Neural cell (in vitro differentiated cells): ENCODE measurements at regions not wholly inside any gene's neighbourhood (a gene's known extent, or its start where the extent isn't known, plus 50 kb on each side); places are given as distances from the start of the nearest gene placed in this dataset.

ENCODE experiments used
- H2AFZ ChIP-seq: fragments of 200-600, 300-800 bp; sonication (generic), shearing (Covaris generic); 2 replicates; pipeline ENCODE4 v1.6.0; 2014; ENCODE audit warnings: low read depth, mild to moderate bottlenecking, antibody characterized with exemption, low read length, moderate library complexity
- H3F3A ChIP-seq: fragments of 200-600 bp; shearing (Covaris generic); 2 replicates; pipeline ENCODE4 v1.6.1; 2016; ENCODE audit warnings: mild to moderate bottlenecking, moderate library complexity, mixed read lengths, antibody characterized with exemption, low read length; ENCODE audit not compliant: insufficient read depth, poor library complexity, severe bottlenecking
- H3K27ac ChIP-seq: fragments of 200-600, 300-800 bp; sonication (generic), shearing (Covaris generic); 2 replicates; pipeline ENCODE4 v1.5.1; 2014; ENCODE audit warnings: mild to moderate bottlenecking, low read length, moderate library complexity
- H3K27me3 ChIP-seq: fragments of 300-800, 200-600 bp; sonication (generic), shearing (Covaris generic); 2 replicates; pipeline ENCODE4 v1.6.0; 2014; ENCODE audit warnings: mild to moderate bottlenecking, low read depth, low read length, moderate library complexity; ENCODE audit not compliant: insufficient read depth
- H3K36me3 ChIP-seq: fragments of 300-800, 200-600 bp; sonication (generic), shearing (Covaris generic); 2 replicates; pipeline ENCODE4 v1.5.1; 2014; ENCODE audit warnings: mild to moderate bottlenecking, antibody characterized with exemption, low read length, moderate library complexity; ENCODE audit not compliant: insufficient read depth
- H3K4me2 ChIP-seq: fragments of 300-800, 200-600 bp; sonication (generic), shearing (Covaris generic); 2 replicates; pipeline ENCODE4 v1.6.0; 2014; ENCODE audit warnings: mild to moderate bottlenecking, low read length
- H3K4me3 ChIP-seq: fragments of 300-800, 200-600 bp; sonication (generic), shearing (Covaris generic); 2 replicates; pipeline ENCODE4 v1.5.1; 2014; ENCODE audit warnings: mild to moderate bottlenecking, low read length, moderate library complexity
- H3K79me2 ChIP-seq: fragments of 200-600 bp; shearing (Covaris generic); replicated peaks from 2 replicates; pipeline ENCODE4 v1.6.0; 2014; ENCODE audit warnings: mild to moderate bottlenecking, low read length, moderate library complexity; ENCODE audit not compliant: insufficient read depth
- H3K9ac ChIP-seq: fragments of 300-800, 200-600 bp; sonication (generic), shearing (Covaris generic); 2 replicates; pipeline ENCODE4 v1.6.1; 2016; ENCODE audit warnings: mild to moderate bottlenecking, low read length, mixed read lengths
- H3K9me2 ChIP-seq: fragments of 200-600 bp; shearing (Covaris generic); 2 replicates; pipeline ENCODE4 v1.6.1; 2016; ENCODE audit warnings: mild to moderate bottlenecking, low read length, mixed read lengths; ENCODE audit not compliant: insufficient read depth
- H3K9me3 ChIP-seq: fragments of 200-600, 300-800 bp; sonication (generic), shearing (Covaris generic); 2 replicates; pipeline ENCODE4 v1.6.1; 2016; ENCODE audit warnings: mild to moderate bottlenecking, mixed run types, low read length, moderate library complexity, mixed read lengths
- H4K20me1 ChIP-seq: fragments of 200-600 bp; shearing (Covaris generic); 2 replicates; pipeline ENCODE4 v1.6.1; 2016; ENCODE audit warnings: mild to moderate bottlenecking, mixed run types; ENCODE audit not compliant: insufficient read depth
- EP300 ChIP-seq: fragments of 450-650 bp; conservative IDR thresholded peaks from 2 replicates; pipeline ENCODE4 v1.6.1; 2014; ENCODE audit warnings: antibody characterized with exemption, mild to moderate bottlenecking, moderate library complexity; ENCODE audit not compliant: poor library complexity, severe bottlenecking
- EZH2 ChIP-seq: fragments of 200-600, 300-800 bp; shearing (Covaris generic), sonication (generic); IDR thresholded peaks from 2 replicates; pipeline ENCODE4 v1.6.1; 2014; ENCODE audit warnings: antibody characterized with exemption, low read length, borderline replicate concordance, mild to moderate bottlenecking; ENCODE audit not compliant: insufficient read depth, poor library complexity, severe bottlenecking
- MXI1 ChIP-seq: fragments of 450-650 bp; conservative IDR thresholded peaks from 2 replicates; pipeline ENCODE4 v1.6.1; 2014; ENCODE audit warnings: antibody characterized with exemption, mild to moderate bottlenecking; ENCODE audit not compliant: poor library complexity, severe bottlenecking
- POLR2AphosphoS5 ChIP-seq: IDR thresholded peaks from 2 replicates; pipeline ENCODE4 v1.6.1; 2012
- RAD21 ChIP-seq: fragments of 450-650 bp; conservative IDR thresholded peaks from 2 replicates; pipeline ENCODE4 v1.6.1; 2014; ENCODE audit warnings: antibody characterized with exemption, mild to moderate bottlenecking, moderate library complexity
- REST ChIP-seq: IDR thresholded peaks from 2 replicates; pipeline ENCODE4 v1.6.1; 2012; ENCODE audit warnings: borderline replicate concordance
- SMC3 ChIP-seq: fragments of 450-650 bp; conservative IDR thresholded peaks from 2 replicates; pipeline ENCODE4 v1.6.1; 2014; ENCODE audit warnings: antibody characterized with exemption, mild to moderate bottlenecking, moderate library complexity; ENCODE audit not compliant: poor library complexity
- TAF1 ChIP-seq: IDR thresholded peaks from 2 replicates; pipeline ENCODE4 v1.6.1; 2012; ENCODE audit warnings: low read depth
- TF ChIP-seq, protein P1 (sequence below): fragments of 450-650 bp; IDR thresholded peaks from 2 replicates; pipeline ENCODE4 v1.5.1; 2014; ENCODE audit warnings: antibody characterized with exemption, mild to moderate bottlenecking, moderate library complexity; ENCODE audit not compliant: poor library complexity, severe bottlenecking

GRCh38 chr9:2923766-2924379 lies 80.0 kb upstream of the PUM3 start:
- no peak overlapping the region for H3K9ac ChIP-seq
- TF ChIP-seq, protein P1, sequence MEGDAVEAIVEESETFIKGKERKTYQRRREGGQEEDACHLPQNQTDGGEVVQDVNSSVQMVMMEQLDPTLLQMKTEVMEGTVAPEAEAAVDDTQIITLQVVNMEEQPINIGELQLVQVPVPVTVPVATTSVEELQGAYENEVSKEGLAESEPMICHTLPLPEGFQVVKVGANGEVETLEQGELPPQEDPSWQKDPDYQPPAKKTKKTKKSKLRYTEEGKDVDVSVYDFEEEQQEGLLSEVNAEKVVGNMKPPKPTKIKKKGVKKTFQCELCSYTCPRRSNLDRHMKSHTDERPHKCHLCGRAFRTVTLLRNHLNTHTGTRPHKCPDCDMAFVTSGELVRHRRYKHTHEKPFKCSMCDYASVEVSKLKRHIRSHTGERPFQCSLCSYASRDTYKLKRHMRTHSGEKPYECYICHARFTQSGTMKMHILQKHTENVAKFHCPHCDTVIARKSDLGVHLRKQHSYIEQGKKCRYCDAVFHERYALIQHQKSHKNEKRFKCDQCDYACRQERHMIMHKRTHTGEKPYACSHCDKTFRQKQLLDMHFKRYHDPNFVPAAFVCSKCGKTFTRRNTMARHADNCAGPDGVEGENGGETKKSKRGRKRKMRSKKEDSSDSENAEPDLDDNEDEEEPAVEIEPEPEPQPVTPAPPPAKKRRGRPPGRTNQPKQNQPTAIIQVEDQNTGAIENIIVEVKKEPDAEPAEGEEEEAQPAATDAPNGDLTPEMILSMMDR = no peak
- no peaks in the 10 kb centered on the region for H3K27me3 ChIP-seq
- no peak overlapping the region for H3K27ac ChIP-seq
- no peak overlapping the region for H2AFZ ChIP-seq
- no peaks in the 10 kb centered on the region for H3F3A ChIP-seq
- H3K36me3 ChIP-seq = no peaks in the 10 kb centered on the region
- H3K4me2 ChIP-seq = no peak overlapping the region
- H3K4me3 ChIP-seq = no peak overlapping the region
- no peaks in the 10 kb centered on the region for H4K20me1 ChIP-seq
- H3K9me2 ChIP-seq = no peaks in the 10 kb centered on the region
- no peaks in the 10 kb centered on the region for H3K79me2 ChIP-seq
- no peaks in the 10 kb centered on the region for H3K9me3 ChIP-seq

DNA sequence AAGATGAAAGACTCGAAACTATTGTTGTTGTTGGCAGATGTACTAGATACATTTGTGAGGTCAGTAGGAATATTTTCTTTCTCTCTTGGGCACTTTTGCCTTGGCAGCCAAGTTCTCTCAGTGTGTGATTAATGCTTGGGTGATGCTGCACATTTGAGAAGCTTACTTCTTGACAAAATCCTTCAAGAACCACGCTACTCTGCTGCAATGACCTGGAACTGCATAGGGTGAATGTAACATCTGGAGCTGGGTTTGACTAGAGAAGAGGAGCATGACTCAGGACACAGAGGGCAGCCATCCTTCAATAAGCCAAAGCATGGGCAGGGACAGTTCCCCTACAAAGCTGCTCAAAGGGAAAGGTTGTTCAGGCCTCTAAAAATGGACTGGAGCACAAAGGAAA lies 75.5 kb upstream of the PUM3 start:
- H2AFZ ChIP-seq = no peak overlapping the region
- no peak overlapping the region for H3K4me3 ChIP-seq
- H3K9me2 ChIP-seq = no peaks in the 10 kb centered on the region
- H3K27ac ChIP-seq = no peak overlapping the region
- TF ChIP-seq POLR2AphosphoS5 (no peak), EP300 (no peak), SMC3 (no peak), REST (no peak)
- H4K20me1 ChIP-seq = no peaks in the 10 kb centered on the region
- no peaks in the 10 kb centered on the region for H3K27me3 ChIP-seq
- H3K36me3 ChIP-seq = no peaks in the 10 kb centered on the region
- no peaks in the 10 kb centered on the region for H3F3A ChIP-seq
- H3K4me2 ChIP-seq = no peak overlapping the region
- no peaks in the 10 kb centered on the region for H3K79me2 ChIP-seq
- no peak overlapping the region for H3K9ac ChIP-seq
- no peaks in the 10 kb centered on the region for H3K9me3 ChIP-seq

DNA sequence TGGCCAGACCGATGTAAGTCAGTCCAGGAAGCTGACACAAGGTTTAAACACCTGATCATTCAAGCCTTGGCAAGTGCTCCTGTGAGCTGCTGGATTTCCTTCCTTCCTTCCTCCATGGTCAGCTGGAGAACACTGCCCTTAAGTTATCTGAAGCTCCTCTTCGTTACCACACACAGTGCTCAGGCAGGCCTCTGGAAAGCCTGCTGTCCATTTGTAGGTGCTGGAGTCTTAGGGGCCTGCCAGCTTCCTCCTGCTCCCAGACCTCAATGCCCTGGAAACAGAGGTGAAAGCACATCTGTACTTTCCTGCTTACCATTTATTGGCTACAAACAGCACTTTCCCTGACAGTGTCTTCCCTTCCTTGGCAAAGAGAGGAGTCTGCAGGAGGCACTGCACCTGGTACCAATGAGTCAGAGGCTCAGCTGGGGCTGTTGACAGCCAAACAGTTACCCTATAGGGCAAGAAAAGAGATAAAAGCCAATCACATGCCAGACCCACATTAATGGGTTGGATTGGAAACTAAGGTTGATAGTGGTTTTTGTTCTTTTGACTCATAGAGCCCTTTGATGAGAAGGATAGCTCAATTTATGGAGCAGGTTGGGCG lies 72.6 kb upstream of the PUM3 start:
- TF ChIP-seq POLR2AphosphoS5 = no peak
- no peak for TF ChIP-seq EP300
- TF ChIP-seq TAF1 = no peak
- no peak for TF ChIP-seq RAD21
- TF ChIP-seq REST = no peak
- no peak for TF ChIP-seq SMC3
- TF ChIP-seq, protein P1 = no peak
- TF ChIP-seq EZH2 = no peak
- no peak for TF ChIP-seq MXI1

More for the DNA sequence above, 72.6 kb upstream of the PUM3 start:
- Histone ChIP-seq H3K36me3 (no peaks in the 10 kb centered on the region), H2AFZ (no peak overlapping the region), H3K27me3 (no peaks in the 10 kb centered on the region), H3K4me2 (no peak overlapping the region), H3K27ac (no peak overlapping the region), H3K4me3 (no peak overlapping the region), H3K9me3 (no peaks in the 10 kb centered on the region), H3K79me2 (no peaks in the 10 kb centered on the region), H3F3A (no peaks in the 10 kb centered on the region), H3K9me2 (no peaks in the 10 kb centered on the region), H4K20me1 (no peaks in the 10 kb centered on the region), H3K9ac (no peak overlapping the region)
